ENCODE measurements at regions not wholly inside any gene's neighbourhood (a gene's known extent, or its start where the extent isn't known, plus 50 kb on each side); places are given as distances from the start of the nearest gene placed in this dataset.

DNA sequence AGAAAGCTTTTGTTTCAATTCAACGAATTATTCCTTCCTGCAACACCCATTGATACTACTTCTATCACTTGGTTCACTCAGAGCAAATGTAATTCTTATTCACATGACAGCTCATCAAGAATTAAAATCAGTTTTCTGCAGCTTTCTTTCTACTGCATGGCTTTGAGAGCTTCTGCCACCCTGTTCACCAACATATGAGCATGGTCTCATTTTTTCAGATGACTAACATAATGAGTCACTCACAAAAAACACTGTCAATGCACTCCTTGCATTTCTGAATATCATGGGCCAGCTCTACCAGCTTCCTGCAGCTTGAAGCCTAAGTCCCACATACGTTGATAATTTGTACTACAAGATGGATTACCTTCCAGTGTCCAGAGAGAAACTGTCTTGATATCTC lies 342.9 kb downstream of the LRATD1 start:
- TF ChIP-seq, protein P1, sequence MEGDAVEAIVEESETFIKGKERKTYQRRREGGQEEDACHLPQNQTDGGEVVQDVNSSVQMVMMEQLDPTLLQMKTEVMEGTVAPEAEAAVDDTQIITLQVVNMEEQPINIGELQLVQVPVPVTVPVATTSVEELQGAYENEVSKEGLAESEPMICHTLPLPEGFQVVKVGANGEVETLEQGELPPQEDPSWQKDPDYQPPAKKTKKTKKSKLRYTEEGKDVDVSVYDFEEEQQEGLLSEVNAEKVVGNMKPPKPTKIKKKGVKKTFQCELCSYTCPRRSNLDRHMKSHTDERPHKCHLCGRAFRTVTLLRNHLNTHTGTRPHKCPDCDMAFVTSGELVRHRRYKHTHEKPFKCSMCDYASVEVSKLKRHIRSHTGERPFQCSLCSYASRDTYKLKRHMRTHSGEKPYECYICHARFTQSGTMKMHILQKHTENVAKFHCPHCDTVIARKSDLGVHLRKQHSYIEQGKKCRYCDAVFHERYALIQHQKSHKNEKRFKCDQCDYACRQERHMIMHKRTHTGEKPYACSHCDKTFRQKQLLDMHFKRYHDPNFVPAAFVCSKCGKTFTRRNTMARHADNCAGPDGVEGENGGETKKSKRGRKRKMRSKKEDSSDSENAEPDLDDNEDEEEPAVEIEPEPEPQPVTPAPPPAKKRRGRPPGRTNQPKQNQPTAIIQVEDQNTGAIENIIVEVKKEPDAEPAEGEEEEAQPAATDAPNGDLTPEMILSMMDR (IDR thresholded peaks at IDR 0.05), result no peak
- Histone ChIP-seq H3K27ac (no peak overlapping the region), H3K4me3 (no peak overlapping the region), H3K4me1 (no peaks in the 10 kb centered on the region), H3K27me3 (ENCODE audit: low read depth) (no peaks in the 10 kb centered on the region), H3K9me3 (no peaks in the 10 kb centered on the region), H3K36me3 (no peaks in the 10 kb centered on the region)
- no peak for DNase-seq
- intact Hi-C loops (cut with DNase I), result no loop called here
- no peak for ATAC-seq

DNA sequence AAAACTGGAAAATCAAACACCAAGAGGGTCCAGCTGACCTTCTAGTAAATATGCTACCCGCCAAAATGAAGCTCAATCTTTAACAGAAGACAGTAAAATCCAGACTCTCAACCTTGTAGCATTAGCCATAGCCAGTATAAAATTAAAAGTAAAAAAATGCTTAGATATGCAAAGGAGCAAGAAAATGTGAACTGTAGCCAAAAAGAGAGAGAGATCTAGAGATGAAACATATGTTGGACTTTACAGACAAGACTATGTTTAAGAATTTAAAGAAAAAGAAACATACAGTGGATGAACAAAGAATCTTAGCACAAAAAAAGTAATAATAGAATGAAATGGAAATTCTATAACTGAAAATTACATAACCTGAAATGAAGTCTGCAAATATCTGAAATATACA lies 344.5 kb downstream of the LRATD1 start:
- no peaks in the 10 kb centered on the region for H3K4me1 ChIP-seq
- no peaks in the 10 kb centered on the region for H3K27me3 ChIP-seq (ENCODE audit: low read depth)
- TF ChIP-seq, protein P1 (IDR thresholded peaks at IDR 0.05), result no peak
- ATAC-seq (no peak), DNase-seq (no peak)
- H3K9me3 ChIP-seq, result no peaks in the 10 kb centered on the region
- no peaks in the 10 kb centered on the region for H3K36me3 ChIP-seq
- no peak overlapping the region for H3K4me3 ChIP-seq
- no peak overlapping the region for H3K27ac ChIP-seq
- intact Hi-C loops (cut with DNase I), result no loop called here

DNA sequence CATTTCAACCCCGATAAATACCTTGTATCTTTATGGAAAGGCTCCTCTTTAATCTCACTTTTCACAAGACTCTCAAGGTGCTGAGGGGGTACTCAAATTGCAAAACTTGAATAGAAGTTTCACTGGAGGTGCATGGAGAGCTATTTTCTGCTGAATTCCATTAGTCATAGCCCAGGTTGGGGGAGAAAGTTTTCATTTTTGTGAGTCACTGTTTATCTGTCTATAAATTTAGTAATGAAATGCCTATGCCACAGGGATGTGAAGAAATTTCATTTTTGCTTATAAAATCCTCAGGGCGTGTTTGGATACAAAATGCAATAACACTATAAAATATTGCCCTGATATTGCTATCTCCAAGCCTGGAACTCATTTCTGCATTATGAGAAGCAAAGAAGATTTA lies 346.3 kb downstream of the LRATD1 start:
- Histone ChIP-seq H3K4me3 (no peak overlapping the region), H3K27me3 (ENCODE audit: low read depth) (no peaks in the 10 kb centered on the region), H3K36me3 (no peaks in the 10 kb centered on the region), H3K9me3 (no peaks in the 10 kb centered on the region), H3K27ac (no peak overlapping the region), H3K4me1 (no peaks in the 10 kb centered on the region)
- DNase-seq (no peak), ATAC-seq (no peak)
- TF ChIP-seq, protein P1 (IDR thresholded peaks at IDR 0.05), result no peak
- intact Hi-C loops (cut with DNase I), result no loop called here

DNA sequence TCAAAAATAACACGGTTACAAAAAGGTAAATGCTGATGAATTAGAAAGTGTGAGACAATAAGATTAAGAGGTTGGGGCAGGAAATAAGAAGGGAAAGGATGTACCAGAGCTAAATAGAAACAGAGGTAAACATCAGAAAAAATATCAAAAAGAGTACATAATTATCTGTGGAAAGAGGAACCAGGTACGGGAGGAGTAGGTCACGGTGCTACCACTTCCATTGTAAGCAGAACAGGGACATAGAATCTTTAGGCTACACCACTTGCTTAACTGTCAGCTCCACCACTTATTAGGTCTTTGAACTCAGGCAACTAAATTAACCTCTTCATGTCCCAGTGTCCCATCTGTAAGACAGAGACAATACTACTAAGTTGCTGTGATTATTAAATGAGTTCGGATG lies 350.3 kb downstream of the LRATD1 start:
- no peaks in the 10 kb centered on the region for H3K27me3 ChIP-seq (ENCODE audit: low read depth)
- H3K4me1 ChIP-seq, result no peaks in the 10 kb centered on the region
- no peaks in the 10 kb centered on the region for H3K9me3 ChIP-seq
- TF ChIP-seq, protein P1 (IDR thresholded peaks at IDR 0.05), result no peak
- H3K27ac ChIP-seq, result no peak overlapping the region
- H3K36me3 ChIP-seq, result no peaks in the 10 kb centered on the region
- intact Hi-C loops (cut with DNase I), result no loop called here
- no peak overlapping the region for H3K4me3 ChIP-seq
- DNase-seq, result no peak
- no peak for ATAC-seq

DNA sequence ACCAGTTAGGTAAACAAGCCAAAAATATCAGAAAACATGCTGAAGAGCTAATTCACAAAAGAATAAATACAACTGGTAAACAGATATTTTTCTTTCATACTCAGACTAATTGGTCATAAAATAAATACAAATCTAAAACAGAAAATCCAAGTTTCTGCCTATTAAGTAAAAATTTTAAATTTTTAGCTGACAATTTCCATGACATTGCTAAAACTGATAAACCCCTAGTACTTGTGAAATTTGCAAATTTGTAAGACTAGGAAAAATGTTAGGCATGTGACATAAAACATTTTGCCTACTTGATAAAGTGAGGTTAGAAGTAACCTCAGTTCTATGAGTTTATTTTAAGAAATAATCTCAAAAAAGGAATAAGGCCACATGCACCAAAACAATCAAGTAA lies 356.1 kb downstream of the LRATD1 start:
- no peak overlapping the region for H3K27ac ChIP-seq
- no peaks in the 10 kb centered on the region for H3K36me3 ChIP-seq
- H3K9me3 ChIP-seq, result no peaks in the 10 kb centered on the region
- H3K27me3 ChIP-seq (ENCODE audit: low read depth), result no peaks in the 10 kb centered on the region
- DNase-seq (no peak), ATAC-seq (no peak)
- TF ChIP-seq, protein P1 (IDR thresholded peaks at IDR 0.05), result no peak
- no peak overlapping the region for H3K4me3 ChIP-seq
- intact Hi-C loops (cut with DNase I), result no loop called here
- H3K4me1 ChIP-seq, result no peaks in the 10 kb centered on the region

DNA sequence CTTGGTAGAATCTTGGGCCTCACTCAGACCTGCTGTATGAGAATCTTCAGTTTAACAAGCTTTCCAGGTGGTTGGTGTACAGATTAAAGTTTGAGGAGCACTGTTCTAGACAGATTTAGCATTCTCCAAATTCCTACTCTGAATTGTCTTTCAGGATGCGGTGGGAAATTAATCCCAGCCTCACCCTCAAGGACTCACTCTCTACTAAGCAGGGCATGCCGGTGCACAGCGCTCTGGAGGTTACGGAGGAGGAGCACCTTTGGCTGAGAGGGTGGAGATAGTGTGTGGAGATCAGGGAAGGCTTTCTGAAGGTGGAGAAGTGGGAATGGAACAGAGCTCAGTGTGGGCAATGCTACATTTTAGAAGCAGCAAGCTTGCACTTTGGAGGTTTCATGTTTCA lies 359.2 kb downstream of the LRATD1 start:
- no peaks in the 10 kb centered on the region for H3K9me3 ChIP-seq
- no peaks in the 10 kb centered on the region for H3K36me3 ChIP-seq
- intact Hi-C loops (cut with DNase I), result no loop called here
- no peaks in the 10 kb centered on the region for H3K4me1 ChIP-seq
- no peak overlapping the region for H3K27ac ChIP-seq
- no peak overlapping the region for H3K4me3 ChIP-seq
- DNase-seq, result no peak
- no peak for ATAC-seq
- no peaks in the 10 kb centered on the region for H3K27me3 ChIP-seq (ENCODE audit: low read depth)
- TF ChIP-seq, protein P1 (IDR thresholded peaks at IDR 0.05), result no peak

All from lower lobe of right lung (tissue), 2 donors.